ENCODE measurements at regions not wholly inside any gene's neighbourhood (a gene's known extent, or its start where the extent isn't known, plus 50 kb on each side); places are given as distances from the start of the nearest gene placed in this dataset.
"Not testable (repeated sequence)": the region's sequence is repeated elsewhere in the genome, so short reads cannot be mapped to it uniquely, and the experiment has no call there.

GRCh38 chr7:70989-71388 lies 121.4 kb upstream of the FAM20C start:
- not testable (repeated sequence) for H3K27me3 Mint-ChIP-seq (ENCODE audit: low read depth); H3K36me3 Mint-ChIP-seq (ENCODE audit: low read depth); H3K9me3 Mint-ChIP-seq; H3K4me3 Mint-ChIP-seq; H3K27ac Mint-ChIP-seq; H3K4me1 Mint-ChIP-seq (ENCODE audit: low read depth)

DNA sequence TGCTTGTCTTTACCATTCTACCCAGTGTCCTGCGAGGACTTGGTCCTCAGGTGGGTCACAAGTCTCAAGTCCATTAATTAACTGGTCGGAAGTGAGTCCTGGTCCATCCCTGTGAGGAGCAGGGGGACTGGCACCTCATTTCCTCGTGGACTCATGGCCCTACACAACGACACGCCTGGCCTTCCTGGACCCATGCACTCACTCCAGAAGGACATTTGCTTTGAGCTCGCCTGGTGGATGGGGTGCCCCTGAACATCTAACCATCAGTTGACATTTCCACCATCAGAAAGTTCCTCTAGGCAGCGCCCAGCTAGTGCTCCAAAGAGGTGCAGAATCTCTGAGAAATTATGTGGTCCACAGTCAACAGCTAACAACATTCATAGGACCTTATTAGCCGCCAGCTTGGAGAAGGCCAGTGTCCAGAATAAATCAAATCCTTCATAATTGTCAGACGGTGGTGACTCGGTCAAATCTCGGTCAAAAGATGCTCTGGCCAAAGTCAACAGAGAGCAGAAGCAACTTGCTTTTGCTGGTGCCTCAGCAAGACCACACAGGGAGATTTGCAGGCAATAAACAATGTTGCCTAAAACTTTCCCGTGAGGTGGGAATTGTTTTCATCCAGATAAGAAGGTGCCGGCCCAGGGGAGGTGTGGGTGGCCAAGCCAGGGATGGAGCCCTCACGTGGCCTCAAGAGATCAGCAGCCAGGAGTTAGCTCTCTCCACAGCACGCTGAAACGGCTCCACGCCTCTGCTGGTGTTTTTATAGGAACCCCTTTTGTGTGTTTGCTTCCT lies 119.9 kb upstream of the FAM20C start:
- not testable (repeated sequence) for H3K4me1 Mint-ChIP-seq (ENCODE audit: low read depth); H3K4me3 Mint-ChIP-seq; H3K36me3 Mint-ChIP-seq (ENCODE audit: low read depth); H3K9me3 Mint-ChIP-seq; H3K27ac Mint-ChIP-seq; H3K27me3 Mint-ChIP-seq (ENCODE audit: low read depth)

DNA sequence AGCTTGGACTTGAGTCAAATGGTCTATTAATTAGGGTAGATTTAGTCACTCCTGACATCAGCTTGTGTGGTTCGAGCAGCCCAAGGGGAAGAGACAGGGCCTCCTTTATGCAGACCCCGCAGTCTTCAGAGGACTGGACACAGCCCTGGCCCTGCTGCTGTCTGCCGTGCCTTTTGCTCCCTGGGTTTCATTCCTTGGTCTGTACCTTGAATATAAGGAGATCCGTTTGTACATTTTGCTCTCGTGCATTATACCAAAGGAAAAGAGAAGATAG lies 119.4 kb upstream of the FAM20C start:
- not testable (repeated sequence) for H3K4me3 Mint-ChIP-seq; H3K9me3 Mint-ChIP-seq; H3K27ac Mint-ChIP-seq; H3K36me3 Mint-ChIP-seq (ENCODE audit: low read depth); H3K4me1 Mint-ChIP-seq (ENCODE audit: low read depth); H3K27me3 Mint-ChIP-seq (ENCODE audit: low read depth)

DNA sequence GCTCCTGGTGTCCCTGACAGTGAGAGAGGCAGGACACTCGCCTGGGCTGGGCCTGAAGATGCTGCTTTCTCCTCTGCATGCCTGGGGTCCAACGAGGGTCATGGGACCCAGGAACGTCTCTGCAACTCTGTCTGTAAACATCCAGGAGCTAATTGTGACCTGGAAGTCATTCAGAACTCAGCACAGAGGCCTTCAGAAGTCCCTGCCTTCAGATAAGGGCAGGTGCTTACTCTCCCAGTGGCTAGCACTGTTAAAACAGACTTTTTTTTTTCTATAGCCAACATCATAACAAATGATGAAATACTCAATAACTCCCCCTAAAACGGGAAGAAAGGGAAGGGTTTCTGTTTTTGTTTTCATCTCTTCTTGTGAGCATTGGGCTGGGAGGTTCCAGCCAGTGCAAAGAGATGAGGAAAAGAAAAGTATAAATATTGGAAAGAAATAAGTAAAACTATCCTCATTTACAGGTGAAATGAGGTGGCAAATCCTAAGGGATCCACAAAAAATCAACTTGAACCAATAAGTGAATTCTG lies 118.3 kb upstream of the FAM20C start:
- not testable (repeated sequence) for H3K27me3 Mint-ChIP-seq (ENCODE audit: low read depth); H3K4me3 Mint-ChIP-seq; H3K27ac Mint-ChIP-seq; H3K4me1 Mint-ChIP-seq (ENCODE audit: low read depth); H3K36me3 Mint-ChIP-seq (ENCODE audit: low read depth); H3K9me3 Mint-ChIP-seq

DNA sequence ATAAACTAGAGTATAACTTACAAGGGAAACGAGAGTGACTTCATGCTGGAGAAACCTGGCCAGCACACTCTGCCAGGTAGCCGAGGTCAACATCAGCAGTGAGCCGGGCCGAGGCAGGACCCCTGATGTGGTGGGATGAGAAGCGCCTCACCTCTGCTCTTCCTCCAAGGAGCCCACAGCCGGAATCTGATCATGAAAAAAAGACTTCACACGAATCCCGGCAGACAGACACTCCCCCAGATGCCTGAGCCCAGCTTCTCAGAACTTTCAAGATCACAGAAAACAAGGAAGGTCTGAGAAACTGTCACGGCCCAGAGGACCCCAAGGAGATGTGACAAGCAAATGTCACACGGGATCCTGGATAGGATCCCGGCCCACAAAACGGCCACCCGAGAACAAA lies 116.9 kb upstream of the FAM20C start:
- H3K36me3 Mint-ChIP-seq (ENCODE audit: low read depth); H3K27me3 Mint-ChIP-seq (ENCODE audit: low read depth); H3K27ac Mint-ChIP-seq; H3K4me1 Mint-ChIP-seq (ENCODE audit: low read depth); H3K4me3 Mint-ChIP-seq; H3K9me3 Mint-ChIP-seq: not testable (repeated sequence)

GRCh38 chr7:76202-76601 lies 116.2 kb upstream of the FAM20C start:
- not testable (repeated sequence) for H3K4me3 Mint-ChIP-seq; H3K27me3 Mint-ChIP-seq (ENCODE audit: low read depth); H3K36me3 Mint-ChIP-seq (ENCODE audit: low read depth); H3K4me1 Mint-ChIP-seq (ENCODE audit: low read depth); H3K9me3 Mint-ChIP-seq; H3K27ac Mint-ChIP-seq

- H3K27ac Mint-ChIP-seq; H3K9me3 Mint-ChIP-seq; H3K27me3 Mint-ChIP-seq (ENCODE audit: low read depth); H3K36me3 Mint-ChIP-seq (ENCODE audit: low read depth); H3K4me1 Mint-ChIP-seq (ENCODE audit: low read depth); H3K4me3 Mint-ChIP-seq: not testable (repeated sequence)
These were observed 115.5 kb upstream of the FAM20C start for GRCh38 chr7:76829-77395.

GRCh38 chr7:78862-79261 lies 113.5 kb upstream of the FAM20C start:
- H3K9me3 Mint-ChIP-seq; H3K4me1 Mint-ChIP-seq (ENCODE audit: low read depth); H3K4me3 Mint-ChIP-seq: not testable (repeated sequence)

GRCh38 chr7:79400-80055 lies 112.8 kb upstream of the FAM20C start:
- not testable (repeated sequence) for H3K9me3 Mint-ChIP-seq; H3K36me3 Mint-ChIP-seq (ENCODE audit: low read depth); H3K27ac Mint-ChIP-seq; H3K27me3 Mint-ChIP-seq (ENCODE audit: low read depth); H3K4me1 Mint-ChIP-seq (ENCODE audit: low read depth); H3K4me3 Mint-ChIP-seq

More at GRCh38 chr7:78862-79261, 113.5 kb upstream of the FAM20C start:
- not testable (repeated sequence) for H3K27ac Mint-ChIP-seq; H3K27me3 Mint-ChIP-seq (ENCODE audit: low read depth); H3K36me3 Mint-ChIP-seq (ENCODE audit: low read depth)

GRCh38 chr7:80259-81067 lies 111.9 kb upstream of the FAM20C start:
- Mint-ChIP-seq H3K9me3 (no peaks in the 10 kb centered on the region), H3K27me3 (ENCODE audit: low read depth) (no peaks in the 10 kb centered on the region), H3K27ac (no peak overlapping the region), H3K4me1 (ENCODE audit: low read depth) (no peaks in the 10 kb centered on the region), H3K4me3 (no peak overlapping the region), H3K36me3 (ENCODE audit: low read depth) (no peaks in the 10 kb centered on the region)

GRCh38 chr7:81068-81925 lies 111.1 kb upstream of the FAM20C start:
- Mint-ChIP-seq H3K4me1 (ENCODE audit: low read depth) (no peaks in the 10 kb centered on the region), H3K27me3 (ENCODE audit: low read depth) (no peaks in the 10 kb centered on the region), H3K4me3 (no peak overlapping the region), H3K27ac (no peak overlapping the region), H3K36me3 (ENCODE audit: low read depth) (no peaks in the 10 kb centered on the region), H3K9me3 (no peaks in the 10 kb centered on the region)

- no peaks in the 10 kb centered on the region for H3K4me1 Mint-ChIP-seq (ENCODE audit: low read depth)
- H3K27me3 Mint-ChIP-seq (ENCODE audit: low read depth), result no peaks in the 10 kb centered on the region
These were observed 110.2 kb upstream of the FAM20C start for GRCh38 chr7:81926-82756.

GRCh38 chr7:82757-83155 lies 109.6 kb upstream of the FAM20C start:
- Mint-ChIP-seq H3K27me3 (ENCODE audit: low read depth) (no peaks in the 10 kb centered on the region), H3K36me3 (ENCODE audit: low read depth) (no peaks in the 10 kb centered on the region), H3K4me1 (ENCODE audit: low read depth) (no peaks in the 10 kb centered on the region), H3K9me3 (no peaks in the 10 kb centered on the region), H3K27ac (no peak overlapping the region), H3K4me3 (no peak overlapping the region)

More at GRCh38 chr7:81926-82756, 110.2 kb upstream of the FAM20C start:
- no peak overlapping the region for H3K27ac Mint-ChIP-seq
- H3K36me3 Mint-ChIP-seq (ENCODE audit: low read depth), result no peaks in the 10 kb centered on the region
- no peak overlapping the region for H3K4me3 Mint-ChIP-seq
- H3K9me3 Mint-ChIP-seq, result no peaks in the 10 kb centered on the region

Data from T-helper 1 cell treated with Interleukin-12 subunit alpha and Interleukin-12 subunit beta and Interleukin-4 antibody, amounts not matched to agents 30 μg/mL and 1 μg/mL, for 36 hours (primary cell).